Parathyroid adenoma (tissue), 2 donors: ENCODE measurements at regions not wholly inside any gene's neighbourhood (a gene's known extent, or its start where the extent isn't known, plus 50 kb on each side); places are given as distances from the start of the nearest gene placed in this dataset.
A peak's percentile ranks its signal among the peaks of the same experiment; 100 is the strongest.

Source experiments
- H2AFZ ChIP-seq: fragments of 300-600 bp; sonication (generic); one replicate; pipeline ENCODE4 v1.7.0; 2017; ENCODE audit warnings: antibody characterized with exemption, mild to moderate bottlenecking
- H3K27ac ChIP-seq: fragments of 300-600 bp; sonication (generic); one replicate; pipeline ENCODE4 v1.7.0; 2017
- H3K27me3 ChIP-seq: fragments of 300-600 bp; sonication (generic); one replicate; pipeline ENCODE4 v1.7.0; 2017; ENCODE audit warnings: low read length; ENCODE audit not compliant: control insufficient read depth, insufficient read depth
- H3K36me3 ChIP-seq: fragments of 300-600 bp; sonication (generic); one replicate; pipeline ENCODE4 v1.7.0; 2017; ENCODE audit warnings: low read length; ENCODE audit not compliant: control insufficient read depth, insufficient read depth
- H3K4me1 ChIP-seq: fragments of 300-600 bp; sonication (generic); one replicate; pipeline ENCODE4 v1.7.0; 2017; ENCODE audit warnings: control low read depth
- H3K4me2 ChIP-seq: fragments of 300-600 bp; sonication (generic); one replicate; pipeline ENCODE4 v1.7.0; 2017; ENCODE audit warnings: low read length
- H3K4me3 ChIP-seq: fragments of 300-600 bp; sonication (generic); one replicate; pipeline ENCODE4 v1.7.0; 2017; ENCODE audit warnings: low read depth, low read length
- H3K79me2 ChIP-seq: fragments of 300-600 bp; sonication (generic); one replicate; pipeline ENCODE4 v1.7.0; 2017; ENCODE audit warnings: control low read depth
- H3K9ac ChIP-seq: fragments of 300-600 bp; sonication (generic); one replicate; pipeline ENCODE4 v1.7.0; 2017; ENCODE audit warnings: mild to moderate bottlenecking
- H3K9me3 ChIP-seq: fragments of 300-600 bp; sonication (generic); one replicate; pipeline ENCODE4 v1.7.0; 2017; ENCODE audit warnings: low read length; ENCODE audit not compliant: control insufficient read depth
- TF ChIP-seq, protein P1 (sequence below): fragments of 300-600 bp; sonication (generic); IDR thresholded peaks from one replicate; pipeline ENCODE4 v1.7.0; 2017; ENCODE audit warnings: antibody characterized with exemption, mild to moderate bottlenecking
- donor health status: primary hyperparathyroidism.

DNA sequence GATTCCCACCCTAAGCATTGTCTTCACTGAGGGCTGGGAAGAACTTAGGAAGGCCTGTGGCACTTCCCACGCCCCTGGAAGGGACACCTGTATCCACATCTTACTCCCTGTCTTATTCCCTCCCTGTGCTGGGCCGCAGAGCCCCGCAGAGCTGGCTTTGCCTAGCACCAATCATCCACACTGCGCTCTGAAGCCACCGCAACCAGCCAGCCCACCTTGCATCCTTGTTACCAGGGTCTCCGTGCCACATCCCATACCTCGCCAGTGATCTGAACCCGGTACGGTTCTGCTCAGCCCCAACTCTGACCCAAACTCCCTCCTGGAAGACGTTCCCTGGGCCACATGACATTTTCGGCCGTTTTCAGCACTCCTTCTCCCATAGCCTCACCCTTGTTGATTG, 101.4 kb upstream of the PITRM1 start:
- H3K4me1 ChIP-seq, result peaks cover 2% of the 10 kb centered on the region
- H3K9me3 ChIP-seq, result no peaks in the 10 kb centered on the region
- no peaks in the 10 kb centered on the region for H3K27me3 ChIP-seq
- no peak overlapping the region for H3K4me3 ChIP-seq
- no peaks in the 10 kb centered on the region for H3K36me3 ChIP-seq
- no peak overlapping the region for H3K9ac ChIP-seq
- no peak overlapping the region for H3K27ac ChIP-seq
- no peaks in the 10 kb centered on the region for H3K79me2 ChIP-seq
- no peak overlapping the region for H3K4me2 ChIP-seq
- TF ChIP-seq, protein P1, sequence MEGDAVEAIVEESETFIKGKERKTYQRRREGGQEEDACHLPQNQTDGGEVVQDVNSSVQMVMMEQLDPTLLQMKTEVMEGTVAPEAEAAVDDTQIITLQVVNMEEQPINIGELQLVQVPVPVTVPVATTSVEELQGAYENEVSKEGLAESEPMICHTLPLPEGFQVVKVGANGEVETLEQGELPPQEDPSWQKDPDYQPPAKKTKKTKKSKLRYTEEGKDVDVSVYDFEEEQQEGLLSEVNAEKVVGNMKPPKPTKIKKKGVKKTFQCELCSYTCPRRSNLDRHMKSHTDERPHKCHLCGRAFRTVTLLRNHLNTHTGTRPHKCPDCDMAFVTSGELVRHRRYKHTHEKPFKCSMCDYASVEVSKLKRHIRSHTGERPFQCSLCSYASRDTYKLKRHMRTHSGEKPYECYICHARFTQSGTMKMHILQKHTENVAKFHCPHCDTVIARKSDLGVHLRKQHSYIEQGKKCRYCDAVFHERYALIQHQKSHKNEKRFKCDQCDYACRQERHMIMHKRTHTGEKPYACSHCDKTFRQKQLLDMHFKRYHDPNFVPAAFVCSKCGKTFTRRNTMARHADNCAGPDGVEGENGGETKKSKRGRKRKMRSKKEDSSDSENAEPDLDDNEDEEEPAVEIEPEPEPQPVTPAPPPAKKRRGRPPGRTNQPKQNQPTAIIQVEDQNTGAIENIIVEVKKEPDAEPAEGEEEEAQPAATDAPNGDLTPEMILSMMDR, result no peak
- no peak overlapping the region for H2AFZ ChIP-seq

GRCh38 chr10:3272300-3272699, 99.7 kb upstream of the PITRM1 start:
- Histone ChIP-seq H3K36me3 (no peaks in the 10 kb centered on the region), H3K4me2 (no peak overlapping the region), H3K27ac (no peak overlapping the region), H2AFZ (no peak overlapping the region), H3K9ac (no peak overlapping the region), H3K4me3 (no peak overlapping the region), H3K79me2 (no peaks in the 10 kb centered on the region), H3K9me3 (no peaks in the 10 kb centered on the region), H3K27me3 (no peaks in the 10 kb centered on the region), H3K4me1 (peaks cover 2% of the 10 kb centered on the region)
- TF ChIP-seq, protein P1, result no peak

DNA sequence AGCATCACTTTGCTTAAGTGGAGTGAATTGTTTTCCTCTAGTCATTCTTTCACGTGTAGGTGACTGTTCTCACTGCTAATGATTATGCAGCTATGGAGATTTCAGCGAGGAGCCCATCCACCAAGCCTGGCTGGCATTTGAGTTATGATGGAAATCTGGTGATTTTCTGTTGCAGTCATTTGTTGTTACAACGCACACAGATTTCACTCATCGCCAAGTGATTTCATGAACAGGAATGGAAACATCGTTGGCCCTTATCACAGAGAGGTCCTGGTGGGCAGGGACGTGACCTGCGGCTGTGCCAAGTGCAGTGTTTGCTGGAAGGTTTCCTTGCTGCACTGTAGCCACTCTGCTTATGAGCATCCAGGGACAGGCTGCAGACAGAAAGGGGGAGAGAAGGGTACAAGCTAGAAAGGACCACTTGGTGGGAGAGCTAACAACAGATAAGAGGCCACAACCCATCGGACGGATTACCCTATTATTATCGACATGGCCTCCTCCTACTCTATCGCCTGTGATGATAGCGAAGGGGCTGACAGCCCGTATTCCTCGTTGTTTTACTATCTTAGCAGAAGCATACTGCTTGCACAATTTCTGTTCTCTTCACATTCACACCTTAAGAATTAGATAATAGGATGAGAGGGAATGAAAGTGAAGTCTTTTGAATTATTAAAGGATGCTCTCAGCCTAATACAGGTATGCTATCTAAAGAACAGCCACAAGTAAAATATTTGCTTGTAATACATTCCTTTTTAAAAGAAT, 99.0 kb upstream of the PITRM1 start:
- no peak overlapping the region for H3K4me3 ChIP-seq
- H3K9me3 ChIP-seq, result no peaks in the 10 kb centered on the region
- TF ChIP-seq, protein P1, result no peak
- no peak overlapping the region for H3K9ac ChIP-seq
- no peak overlapping the region for H2AFZ ChIP-seq
- H3K79me2 ChIP-seq, result no peaks in the 10 kb centered on the region
- H3K36me3 ChIP-seq, result no peaks in the 10 kb centered on the region
- H3K4me1 ChIP-seq, result peaks cover 2% of the 10 kb centered on the region
- no peaks in the 10 kb centered on the region for H3K27me3 ChIP-seq
- H3K4me2 ChIP-seq, result no peak overlapping the region
- H3K27ac ChIP-seq, result no peak overlapping the region

DNA sequence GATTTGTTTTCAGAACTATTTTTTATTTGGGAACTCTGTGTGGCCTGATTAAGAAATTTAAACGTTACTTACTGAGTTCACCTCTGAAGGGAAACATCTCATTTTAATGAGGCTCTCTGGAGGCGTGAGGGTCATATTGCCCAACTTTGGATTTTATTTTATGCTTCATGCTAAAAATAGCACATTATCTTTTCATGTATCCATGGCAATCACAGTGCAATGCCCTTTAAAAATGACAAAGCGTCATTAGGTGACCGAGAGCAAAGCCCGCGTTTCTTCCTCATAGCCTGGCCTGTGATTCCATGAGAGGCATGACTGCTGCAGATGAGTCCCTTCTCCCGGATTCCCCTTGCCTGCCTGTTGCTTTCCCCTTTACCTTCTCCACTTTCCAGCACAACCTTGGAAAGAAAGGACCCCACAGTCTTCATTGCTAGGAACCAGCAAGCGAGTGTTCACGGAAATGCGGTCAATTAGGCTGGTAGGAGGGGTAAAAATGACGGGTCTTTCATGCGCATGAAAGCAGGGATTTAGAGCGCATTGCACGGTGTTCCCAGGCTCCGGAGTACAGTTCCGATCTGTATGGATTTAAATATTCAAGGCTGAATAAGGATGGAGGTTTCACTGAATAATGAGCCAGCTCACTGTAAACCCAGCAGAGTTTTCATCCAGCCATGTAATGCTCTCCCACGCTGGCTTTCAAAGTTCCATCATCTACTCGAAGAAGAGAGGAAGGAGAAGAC, 98.2 kb upstream of the PITRM1 start:
- H3K4me3 ChIP-seq, result no peak overlapping the region
- H3K9ac ChIP-seq, result no peak overlapping the region
- H3K9me3 ChIP-seq, result no peaks in the 10 kb centered on the region
- no peaks in the 10 kb centered on the region for H3K27me3 ChIP-seq
- TF ChIP-seq, protein P1, result no peak
- peaks cover 2% of the 10 kb centered on the region for H3K4me1 ChIP-seq
- H3K36me3 ChIP-seq, result no peaks in the 10 kb centered on the region
- no peak overlapping the region for H3K27ac ChIP-seq
- H3K79me2 ChIP-seq, result no peaks in the 10 kb centered on the region
- no peak overlapping the region for H3K4me2 ChIP-seq
- H2AFZ ChIP-seq, result peak overlapping the region; percentile 63
